NCI-H524 (cell line): ENCODE measurements at regions not wholly inside any gene's neighbourhood (a gene's known extent, or its start where the extent isn't known, plus 50 kb on each side); places are given as distances from the start of the nearest gene placed in this dataset.

Experiments used
- DNase-seq, 2 experiments: peaks; one replicate each; lab custom pipeline; 2025; lab: John Stamatoyannopoulos, UW

DNA sequence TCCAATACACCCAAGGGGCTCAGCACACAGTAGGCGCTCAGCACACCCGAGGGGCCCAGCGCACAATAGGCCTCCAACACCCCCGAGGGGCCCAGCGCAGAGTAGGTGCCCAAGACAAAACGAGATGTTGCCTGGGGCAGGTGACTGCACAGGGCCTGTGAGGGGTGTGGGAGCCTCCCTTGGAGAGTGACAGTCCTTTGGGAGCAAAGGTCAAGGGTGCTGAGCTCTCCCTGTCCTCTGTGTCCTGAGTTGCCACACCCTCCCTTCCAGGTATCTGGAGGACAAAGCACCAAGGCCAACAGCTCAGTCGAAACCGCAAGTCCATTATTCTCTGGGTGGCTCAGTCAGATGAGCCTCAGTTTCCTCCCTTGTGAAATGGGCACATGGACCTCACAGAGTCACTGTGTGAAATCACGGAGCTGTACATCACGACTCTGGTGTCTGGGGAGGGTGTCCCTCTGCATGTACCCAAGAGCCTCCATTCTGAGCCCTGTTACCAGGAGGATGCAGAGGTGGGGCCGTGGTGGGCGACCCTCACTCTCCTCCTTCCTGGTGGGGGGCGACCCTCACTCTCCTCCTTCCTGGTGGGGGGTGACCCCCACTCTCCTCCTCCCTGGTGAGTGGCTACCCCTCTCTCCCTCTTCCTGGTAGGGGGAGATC lies 81.3 kb downstream of the FOXL3 start:
- no peak for DNase-seq

DNA sequence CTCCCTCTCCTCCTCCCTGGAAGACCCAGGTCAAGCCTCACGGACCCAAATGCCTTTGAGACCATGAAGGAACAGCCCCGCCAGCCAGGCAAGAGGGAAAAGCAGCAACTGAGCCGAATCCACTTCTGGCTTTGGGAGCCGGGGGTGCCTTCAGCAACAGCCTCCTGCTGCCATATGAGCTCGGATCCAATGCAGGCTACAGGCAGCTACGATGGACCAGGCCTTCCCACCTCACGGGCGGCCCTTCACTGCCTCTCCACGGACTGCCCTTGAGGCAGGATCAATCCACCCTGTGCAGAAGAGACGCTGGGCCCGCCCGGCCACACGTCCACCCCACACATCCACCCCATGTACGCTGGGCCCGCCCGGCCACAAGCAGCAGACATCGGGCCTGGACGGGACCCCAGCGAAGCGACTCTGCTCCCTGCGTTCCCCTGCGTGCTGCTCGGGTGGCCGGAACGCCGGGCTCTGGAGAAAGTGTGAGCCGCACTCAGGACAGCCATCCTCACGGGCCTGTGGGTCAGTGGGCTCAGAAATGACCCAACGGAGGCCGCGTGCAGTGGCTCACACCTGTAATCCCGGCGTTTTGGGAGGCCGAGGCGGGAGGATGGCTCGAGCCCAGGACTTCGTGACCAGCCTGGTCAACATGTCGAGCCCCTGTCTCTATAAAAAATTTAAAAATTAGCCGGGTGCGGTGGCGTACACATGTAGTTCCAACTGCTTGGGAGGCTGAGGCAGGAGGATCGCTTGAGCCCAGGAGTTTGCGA lies 82.0 kb downstream of the FOXL3 start:
- DNase-seq, result no peak

DNA sequence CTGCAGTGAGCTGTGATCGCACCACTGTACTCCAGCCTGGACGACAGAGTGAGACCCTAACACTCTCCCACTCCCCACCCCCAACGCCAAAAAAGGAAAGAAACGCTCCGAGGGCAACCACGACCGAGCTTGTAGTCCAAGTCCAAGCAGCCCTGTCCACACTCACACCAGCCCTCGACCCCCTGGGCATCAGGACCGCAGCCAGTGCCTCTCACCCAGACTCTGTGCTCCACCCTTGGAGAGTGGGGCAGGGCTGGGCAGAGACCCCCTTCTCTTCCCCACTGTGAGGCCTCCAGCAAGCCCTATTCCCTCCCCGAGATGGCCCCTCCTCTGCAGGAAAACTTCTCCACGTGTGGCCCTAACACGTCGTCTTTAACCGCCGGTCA lies 82.6 kb downstream of the FOXL3 start:
- DNase-seq, result no peak

DNA sequence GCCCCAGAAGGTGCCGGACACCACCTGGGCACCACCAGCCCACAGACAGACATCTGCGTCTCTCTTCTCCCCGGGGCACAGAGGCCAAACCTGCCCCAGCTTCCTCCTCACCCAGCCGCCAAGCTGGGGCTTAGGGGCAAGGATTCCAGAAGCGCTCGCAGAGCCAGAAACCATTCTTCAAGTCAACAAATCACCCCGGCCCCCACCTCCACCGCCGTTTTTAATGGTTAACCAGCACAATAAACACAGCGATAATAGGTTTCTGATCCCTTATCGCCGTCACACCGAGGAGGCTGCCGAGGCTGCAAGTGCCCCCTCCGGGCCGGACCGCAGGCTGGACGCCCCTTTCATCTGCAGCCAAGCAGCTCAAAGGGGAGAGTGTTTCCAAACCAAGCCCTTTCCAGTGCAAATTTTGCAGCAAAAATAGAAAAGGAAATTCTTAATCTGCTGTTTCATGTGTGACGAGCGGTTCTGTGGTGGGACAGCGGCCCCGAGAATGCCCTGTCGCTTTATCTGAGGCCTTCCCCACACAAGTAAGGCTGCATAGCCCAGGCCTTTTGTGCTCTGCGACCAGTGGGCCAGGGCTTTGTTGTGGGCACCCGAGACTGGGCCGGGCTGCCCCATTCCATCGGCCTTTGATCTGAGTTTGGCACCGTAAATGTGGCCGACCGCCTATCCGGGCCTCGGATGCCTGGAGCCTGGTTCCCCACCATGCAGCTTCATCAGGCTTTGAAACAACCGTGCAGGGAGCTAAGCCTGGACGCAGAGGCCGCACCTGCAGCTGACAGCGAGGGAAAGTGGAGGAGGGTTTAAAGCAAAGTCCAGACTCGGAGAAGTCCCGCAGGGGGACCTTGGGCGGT lies 83.2 kb downstream of the FOXL3 start:
- no peak for DNase-seq

DNA sequence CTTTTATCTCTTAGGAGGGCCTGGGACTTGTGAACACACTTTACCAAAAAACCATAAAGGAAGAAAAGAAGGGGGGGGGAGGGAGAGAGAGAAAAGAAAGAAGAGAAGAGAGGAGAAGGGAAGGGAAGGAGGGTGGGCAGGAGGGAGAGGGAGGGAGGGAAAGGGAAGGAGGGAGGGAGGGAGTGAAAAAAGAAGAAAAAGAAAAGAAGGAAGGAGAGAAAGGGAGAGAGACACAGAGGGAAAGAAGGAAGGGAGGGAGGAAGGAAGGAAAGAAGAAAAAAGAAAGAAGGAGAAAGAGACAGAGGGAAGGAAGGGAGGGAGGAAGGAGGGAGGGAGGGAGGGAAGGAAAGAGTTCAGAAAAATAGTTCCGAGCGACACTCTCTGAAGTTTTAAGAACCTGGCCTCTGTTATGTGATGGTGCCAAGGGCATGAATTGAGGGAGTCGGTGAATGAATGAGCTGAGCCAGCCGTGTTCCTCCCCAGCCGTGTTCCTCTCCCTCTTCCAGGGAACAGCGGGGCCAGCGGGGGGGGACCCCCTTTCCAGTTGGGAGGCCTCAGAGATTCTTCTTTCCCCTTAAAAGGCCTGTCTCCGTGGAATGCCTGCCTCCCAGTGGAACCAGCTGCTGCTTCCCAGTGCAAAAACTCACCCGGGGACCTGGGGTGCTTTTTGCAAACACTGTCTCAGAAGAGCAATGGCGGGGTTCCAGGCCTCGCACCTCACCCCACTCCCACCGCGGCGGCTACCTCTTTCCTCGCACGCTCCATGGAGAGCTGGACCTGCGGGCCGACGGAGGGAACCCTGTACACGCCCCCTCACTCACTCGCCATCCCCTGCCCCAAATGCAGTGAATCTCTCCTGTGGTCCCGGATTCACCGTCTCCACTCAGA lies 84.1 kb downstream of the FOXL3 start:
- DNase-seq, result no peak

DNA sequence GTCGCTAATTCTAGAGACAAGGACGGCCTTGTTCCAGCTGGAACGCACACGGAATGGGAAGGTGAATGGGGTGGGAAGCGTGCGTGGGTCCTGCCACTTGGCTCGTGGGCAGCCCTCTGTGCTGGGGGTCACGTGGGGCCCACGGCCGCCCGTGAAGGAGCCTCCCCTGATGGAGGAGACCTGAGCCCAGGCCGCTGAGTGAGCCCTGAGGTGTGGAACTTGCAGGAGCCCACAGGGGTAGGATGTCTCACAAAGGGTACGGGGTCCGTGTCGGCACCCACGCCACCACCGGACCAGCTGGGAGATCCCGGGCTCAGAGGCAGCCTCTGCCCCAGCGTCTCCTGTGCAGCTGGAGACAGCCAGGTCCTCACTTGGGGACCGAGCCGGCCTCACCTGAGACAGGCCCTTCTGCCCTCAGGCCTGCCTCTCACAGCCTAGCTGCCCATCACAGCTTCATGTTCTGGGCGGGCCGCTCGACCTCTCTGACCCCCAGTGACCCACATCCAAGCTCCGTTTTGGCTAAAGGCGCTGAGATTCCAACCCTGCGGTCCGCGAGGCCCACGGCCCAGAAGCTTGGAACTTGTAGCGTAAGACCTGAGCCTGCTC lies 84.8 kb downstream of the FOXL3 start:
- DNase-seq, result no peak

DNA sequence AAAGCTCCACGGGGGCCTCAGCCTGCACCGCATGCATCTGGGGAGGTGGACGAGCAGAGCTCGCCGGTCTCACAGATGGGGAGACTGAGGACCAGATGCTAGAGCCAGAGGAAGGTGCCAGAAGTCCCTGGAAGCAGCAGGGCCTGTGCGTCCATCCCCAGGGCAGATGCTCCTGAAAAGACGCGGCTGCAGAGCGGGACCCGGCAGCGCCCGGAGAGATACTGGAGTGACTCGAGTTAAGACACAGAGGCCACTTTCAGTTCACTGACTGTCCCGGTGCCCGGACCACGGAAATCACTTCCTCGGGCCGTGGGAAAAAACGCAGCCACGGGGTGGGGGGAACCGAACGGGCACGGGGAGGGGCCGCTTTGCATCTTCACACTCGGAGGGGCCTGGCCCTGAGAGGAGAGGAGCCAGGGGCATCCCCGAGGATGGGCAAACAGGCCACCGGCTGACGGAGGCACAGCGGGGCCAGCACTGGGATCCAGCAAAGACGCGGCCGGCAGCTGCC lies 85.4 kb downstream of the FOXL3 start:
- DNase-seq, result no peak

DNA sequence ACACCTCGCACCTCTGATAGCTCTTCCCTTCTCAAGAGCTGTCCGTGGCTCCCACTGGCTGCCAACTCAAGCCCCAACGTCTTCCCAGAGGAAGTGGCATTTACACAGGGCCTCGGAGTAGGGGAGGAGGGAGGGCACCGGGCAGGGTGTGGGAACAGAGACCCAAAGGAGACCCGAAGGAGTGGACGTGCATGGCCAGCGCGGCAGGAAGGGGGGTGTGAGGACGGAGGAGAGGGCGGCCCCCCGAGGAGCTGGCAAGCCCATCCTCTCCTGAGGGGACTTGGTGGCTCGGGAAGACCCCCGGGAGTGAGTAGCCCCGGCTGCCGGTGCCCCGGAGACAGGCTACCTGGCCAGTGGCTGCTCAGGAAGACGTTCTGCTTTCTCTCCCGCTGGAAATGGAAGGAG lies 85.9 kb downstream of the FOXL3 start:
- DNase-seq, result no peak

DNA sequence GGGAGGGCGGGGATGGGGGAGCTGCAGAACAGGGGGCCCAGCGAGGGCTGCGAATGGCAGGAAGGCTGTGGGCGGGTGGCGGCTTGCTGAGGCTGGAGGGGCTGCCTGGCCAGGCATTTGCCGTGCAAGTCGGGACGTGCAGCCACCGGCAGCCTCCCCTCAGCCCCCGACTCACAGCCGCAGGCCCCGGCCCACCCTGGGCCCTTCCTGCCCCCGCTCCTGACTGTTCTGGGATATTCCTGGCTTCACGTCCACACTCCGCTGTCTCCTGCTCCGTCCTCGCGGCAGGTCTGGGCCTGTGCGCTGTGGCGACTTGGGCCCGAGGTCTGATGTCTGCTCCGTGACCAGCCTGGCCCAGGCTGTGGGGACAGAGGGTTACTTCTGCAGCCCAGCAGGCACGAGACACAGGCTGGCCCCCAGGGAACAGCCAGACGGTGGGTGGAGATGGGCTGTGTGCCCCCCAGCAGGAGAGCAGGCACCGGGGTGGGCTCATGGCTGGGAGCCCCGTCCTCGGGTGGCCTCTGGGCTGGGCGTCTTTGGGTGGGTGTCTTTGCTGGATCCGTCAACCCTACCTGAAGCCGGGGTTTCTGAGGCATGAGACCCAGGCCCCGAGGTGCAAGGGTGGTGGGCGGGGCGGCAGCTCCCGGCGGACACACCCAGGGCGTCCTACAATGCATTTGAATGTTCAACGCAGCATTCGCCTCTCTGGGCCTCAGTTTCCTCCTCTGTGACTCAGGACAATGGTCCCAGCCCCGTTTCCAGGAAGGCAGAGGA lies 86.5 kb downstream of the FOXL3 start:
- DNase-seq, result no peak

DNA sequence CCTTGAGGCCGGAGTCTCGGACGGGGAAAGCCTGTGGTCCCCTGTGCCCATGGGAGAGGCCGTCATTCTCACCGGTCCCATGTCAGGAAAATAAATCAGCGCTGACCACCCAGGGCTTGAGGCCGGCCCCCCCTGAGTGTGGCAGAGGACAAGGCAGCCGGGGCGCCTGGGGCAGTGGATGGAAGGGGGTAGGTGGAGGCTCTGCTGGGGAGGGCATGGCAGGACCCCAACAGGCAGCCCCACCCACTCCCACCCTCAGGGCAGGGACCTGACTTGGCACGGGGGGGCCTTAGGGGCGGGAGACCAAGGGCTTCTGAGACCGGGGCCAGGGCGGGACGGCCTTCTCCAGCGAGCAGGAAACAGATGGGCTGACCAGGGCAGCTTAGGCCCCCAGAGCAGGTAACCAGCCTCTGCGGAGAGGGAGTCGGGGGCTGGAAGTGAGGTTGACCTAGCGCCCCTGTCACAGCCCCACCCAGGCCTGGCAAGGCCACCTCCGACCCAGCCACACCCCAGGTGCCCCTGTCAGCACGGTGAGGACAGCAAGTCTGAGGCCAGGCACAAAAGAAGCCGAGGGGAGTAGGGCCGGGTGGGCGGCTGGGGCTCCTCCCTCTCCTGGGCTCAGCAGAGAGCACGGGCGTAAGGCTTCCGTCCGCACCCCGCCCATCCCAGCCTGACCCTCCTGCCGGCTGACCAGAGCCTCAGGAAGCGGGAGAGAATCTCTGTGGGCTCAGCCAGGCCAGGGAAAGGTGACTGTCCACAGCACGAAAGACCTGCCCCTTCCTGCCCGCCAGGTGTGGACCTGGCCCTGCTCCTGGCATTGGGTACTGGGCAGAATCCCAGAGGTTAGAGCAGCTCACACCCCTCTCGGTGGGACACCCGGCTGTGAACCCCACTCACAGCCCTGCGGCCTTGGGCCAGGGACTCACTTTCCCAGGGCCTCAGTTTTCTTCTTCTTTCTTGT lies 87.4 kb downstream of the FOXL3 start:
- no peak for DNase-seq

DNA sequence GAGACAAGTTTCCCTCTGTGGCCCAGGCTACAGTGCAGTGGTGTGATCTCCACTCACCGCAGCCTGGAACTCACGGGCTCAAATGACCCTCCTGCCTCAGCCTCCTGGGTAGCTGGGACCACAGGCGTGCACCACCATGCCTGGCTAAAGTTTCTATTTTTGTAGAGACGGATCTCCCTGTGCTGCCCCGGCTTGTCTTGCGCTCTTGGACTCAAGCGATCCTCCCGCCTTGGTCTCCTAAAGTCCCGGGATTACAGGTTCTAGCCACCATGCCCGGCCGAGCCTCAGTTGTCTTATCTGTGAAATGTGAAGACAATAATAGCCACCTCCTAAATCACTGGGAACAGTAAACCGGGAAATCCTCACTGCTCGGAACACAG lies 88.1 kb downstream of the FOXL3 start:
- DNase-seq, result no peak

DNA sequence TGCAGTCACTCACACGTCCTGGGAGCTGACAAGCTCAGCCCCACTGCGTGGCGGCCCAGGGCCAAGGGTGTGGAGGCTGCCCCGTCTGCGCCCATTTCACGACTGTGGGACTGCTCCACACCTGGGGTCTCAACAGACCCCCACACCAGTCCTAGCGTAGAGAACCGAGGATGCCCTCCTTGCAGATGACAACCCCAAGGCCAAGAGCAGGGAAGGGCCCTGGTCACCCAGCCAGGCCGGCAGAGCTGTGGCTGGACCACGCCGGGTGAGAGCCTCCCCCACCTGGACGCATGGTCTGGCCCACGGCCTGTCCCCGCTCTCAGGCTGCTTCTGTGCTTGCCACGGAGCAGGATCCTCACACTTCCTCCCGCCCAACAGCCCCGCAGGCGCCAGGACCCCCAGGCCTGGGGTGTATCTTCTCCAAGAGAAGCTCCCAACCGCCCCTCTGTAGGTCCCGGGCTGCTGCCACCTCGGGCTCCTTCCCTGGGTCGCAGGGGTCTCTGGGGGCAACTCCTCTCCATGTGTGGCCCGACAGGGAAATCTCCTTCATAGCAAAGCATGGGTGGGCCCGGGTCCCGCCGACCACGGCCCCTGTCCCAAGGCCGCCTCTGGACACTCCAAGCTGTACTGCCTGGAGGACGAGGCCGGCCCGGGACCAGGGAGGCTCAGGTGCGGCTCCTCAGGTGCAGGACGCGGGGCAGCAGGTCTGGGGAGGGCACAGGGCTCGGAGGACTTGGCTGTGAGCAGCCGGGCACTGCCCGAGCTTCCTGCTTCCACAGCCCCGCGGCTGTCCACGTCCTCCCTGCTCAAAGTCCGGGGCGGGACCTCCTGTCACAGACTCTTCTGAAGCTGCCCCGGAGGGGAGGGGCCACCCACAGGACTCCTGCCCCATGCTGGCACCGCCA lies 88.8 kb downstream of the FOXL3 start:
- peak in 1 of 2 experiments; percentile 25 for DNase-seq

DNA sequence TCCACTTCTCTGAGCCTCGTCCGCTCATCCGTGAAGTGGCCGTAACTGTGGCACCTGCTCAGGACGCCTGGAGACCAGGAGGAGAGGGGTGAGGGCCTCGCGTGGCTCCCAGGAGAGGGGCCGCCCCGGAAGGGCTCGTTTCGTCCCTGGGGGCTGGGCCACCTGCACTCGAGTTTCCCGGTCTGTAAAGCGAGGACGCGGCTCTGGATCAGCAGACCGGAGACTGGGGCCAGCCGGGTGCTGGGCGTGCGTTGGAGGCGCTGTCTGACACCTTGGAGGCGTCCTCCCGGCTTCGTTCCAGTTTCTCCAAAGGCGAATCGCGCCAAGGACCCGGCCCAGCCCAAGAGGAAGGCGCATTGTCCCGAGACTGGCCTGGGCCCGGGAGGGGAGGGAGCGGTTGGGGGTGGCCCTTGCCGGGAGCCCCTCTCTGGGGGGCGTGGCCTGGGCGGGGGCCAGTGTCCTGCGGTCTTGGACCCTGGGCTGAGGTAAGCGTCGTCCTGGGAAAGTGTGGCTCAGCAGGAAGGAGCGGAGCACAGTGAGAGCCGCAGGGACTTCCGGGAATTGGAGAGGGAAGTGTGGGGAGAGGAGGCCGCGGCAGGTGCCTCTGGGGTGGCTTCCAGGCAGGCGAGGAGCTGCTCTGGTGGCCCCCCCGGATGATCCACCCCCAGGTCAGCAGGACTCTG lies 89.6 kb downstream of the FOXL3 start:
- peak in 1 of 2 experiments; percentile 25 for DNase-seq

DNA sequence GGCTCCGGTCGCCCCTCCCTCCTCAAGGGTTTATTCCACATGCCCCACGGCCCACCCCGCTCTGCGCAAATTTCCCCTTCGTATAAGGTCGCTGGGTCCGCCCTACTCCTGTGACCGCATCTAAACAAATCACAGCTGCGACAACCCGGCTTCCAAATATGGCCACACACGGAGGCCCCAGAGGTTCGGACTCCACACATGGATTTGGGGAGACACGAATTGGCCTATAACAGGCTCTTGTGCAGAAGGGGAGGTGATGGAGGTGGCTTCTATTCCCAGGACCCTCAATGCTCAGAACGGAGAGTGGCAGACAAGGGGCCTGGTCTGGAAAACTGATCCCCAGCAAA lies 90.1 kb downstream of the FOXL3 start:
- no peak for DNase-seq

DNA sequence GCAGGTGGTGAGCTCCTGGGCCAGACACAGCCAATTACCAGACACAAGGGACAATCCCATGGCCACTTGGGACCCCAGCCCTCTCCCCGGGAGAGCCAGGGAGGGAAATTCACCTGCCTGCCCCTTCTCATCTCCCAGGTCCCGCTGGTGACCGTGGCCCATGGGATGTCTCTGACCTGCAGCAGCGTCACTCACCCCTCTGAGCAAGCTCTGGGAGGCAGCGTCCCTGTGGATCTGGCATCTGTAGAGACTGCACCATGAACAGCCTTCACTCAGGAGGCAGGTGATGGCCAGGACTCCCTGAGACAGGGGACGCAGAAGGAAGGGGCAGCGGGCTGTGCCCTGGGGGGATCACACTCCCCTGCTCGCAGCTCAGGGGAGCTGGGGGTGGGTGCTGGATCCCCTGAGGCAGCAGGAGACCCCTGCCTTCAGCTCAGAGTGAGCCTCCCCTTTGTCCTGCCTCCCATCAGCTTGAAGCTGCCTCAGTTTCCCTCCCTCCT lies 90.8 kb downstream of the FOXL3 start:
- DNase-seq, result peak in 1 of 2 experiments; percentile 11

DNA sequence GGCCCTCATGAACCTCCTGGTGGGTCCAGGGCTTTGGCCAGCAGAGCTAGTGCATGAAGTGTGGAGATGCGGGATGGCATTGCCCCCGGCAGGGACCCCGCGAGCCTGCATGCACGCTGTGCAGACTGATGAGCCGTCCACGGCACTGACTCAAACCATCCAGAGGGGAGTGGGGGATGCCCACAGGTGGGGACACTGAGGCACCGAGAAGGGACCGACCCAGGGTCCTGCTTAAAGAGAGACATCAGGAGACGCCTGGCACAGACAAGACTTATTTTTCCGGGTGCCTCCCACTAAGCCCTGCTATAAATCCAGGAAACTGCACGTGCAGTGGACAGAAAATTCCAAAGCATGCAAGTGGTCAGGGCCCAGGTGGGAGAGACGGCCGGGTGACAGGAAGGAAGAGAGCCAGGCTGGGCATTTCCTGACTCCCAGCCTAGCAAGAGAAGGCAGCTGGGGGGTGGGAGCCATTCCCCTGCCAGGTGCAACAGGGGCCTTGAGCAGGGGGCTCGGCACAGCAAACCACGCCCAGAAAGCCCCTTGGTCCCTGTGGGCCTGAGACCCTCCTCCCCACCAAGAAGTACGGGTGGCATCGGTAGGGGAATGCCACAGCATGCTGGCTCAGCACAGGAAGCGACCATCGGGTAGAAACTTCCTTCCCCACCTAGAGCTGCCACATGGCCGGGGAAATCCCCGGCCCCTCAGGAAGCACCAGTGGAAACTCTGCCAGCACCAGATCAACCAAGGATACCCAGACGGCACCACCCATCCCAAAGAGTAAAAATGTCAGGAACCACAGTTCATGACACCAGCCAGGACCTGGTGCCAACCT lies 91.5 kb downstream of the FOXL3 start:
- DNase-seq, result no peak

DNA sequence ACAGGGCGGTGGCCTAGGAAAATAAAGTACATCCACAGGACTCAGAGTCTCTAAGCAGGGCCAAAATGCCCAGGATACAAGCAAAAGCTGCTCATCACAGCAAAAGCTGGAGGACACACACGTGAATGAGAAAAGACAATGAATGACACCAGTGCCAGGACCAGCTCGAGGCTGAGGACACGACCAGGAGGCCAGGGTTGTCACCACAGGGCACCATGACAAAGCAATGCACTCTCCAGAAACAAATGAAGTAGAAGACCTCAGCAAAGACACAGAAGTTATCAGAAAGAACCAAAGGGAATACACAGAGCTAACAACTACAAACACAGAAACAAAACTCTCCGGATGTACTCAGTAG lies 92.1 kb downstream of the FOXL3 start:
- no peak for DNase-seq
